NCI-H69 (cell line): ENCODE measurements at regions not wholly inside any gene's neighbourhood (a gene's known extent, or its start where the extent isn't known, plus 50 kb on each side); places are given as distances from the start of the nearest gene placed in this dataset.

Source experiments
- DNase-seq: peaks from one replicate; lab custom pipeline; 2025; lab: John Stamatoyannopoulos, UW

GRCh38 chr20:54272901-54273488, 65.1 kb downstream of the PFDN4 start:
- DNase-seq = no peak

- no peak for DNase-seq
Observed at GRCh38 chr20:54275359-54276111, 67.6 kb downstream of the PFDN4 start.

DNA sequence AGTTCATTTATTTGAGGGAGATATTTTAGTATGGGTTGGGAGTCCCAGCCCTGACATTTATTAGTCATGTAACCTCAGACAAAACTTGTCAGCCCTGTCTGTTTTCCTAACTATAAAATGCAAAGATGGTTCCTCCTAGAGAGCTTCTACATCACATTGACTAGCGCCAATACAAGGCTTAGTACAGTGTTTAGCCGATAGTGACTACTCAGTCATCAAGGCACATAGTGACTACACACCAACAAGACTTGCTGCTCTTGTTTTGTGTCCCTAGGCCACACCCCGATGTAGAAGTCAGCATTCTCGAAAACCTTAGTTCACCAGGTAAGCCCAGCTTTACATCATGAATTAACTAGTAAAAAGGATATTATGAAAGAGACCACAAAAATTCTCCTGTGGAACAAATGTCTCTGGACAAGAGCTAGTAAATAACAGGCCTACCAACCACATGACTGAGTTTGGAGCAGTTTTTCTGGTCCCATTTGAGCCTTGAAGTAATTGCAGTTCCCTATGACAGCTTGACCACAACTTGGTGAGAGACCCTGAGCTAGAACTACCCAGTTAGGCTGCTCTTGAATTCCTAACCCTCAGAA, 68.8 kb downstream of the PFDN4 start:
- no peak for DNase-seq

DNA sequence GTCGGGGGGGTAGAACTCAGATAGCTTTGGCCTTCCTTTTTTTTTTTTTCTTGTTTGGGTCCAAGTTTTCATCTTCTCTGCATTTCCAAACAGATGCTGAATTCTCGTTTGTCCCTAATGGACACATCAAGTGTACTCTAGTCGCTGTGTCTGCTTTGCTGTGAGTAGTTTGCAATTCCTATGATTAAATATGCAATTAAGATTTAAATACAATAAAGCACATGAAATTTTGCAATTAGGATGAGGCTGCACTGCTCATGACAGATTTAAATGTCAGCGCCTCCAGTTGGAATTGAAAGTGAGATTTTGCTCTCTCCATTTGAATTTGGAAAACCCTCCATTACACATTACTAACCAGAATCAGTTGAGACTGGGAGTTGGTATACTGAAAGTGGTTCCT, 70.4 kb downstream of the PFDN4 start:
- DNase-seq = no peak

- DNase-seq = no peak
Observed at GRCh38 chr20:54282625-54283024, 74.7 kb downstream of the PFDN4 start.

- no peak for DNase-seq
Observed at GRCh38 chr20:54283253-54283652, 75.4 kb downstream of the PFDN4 start.

DNA sequence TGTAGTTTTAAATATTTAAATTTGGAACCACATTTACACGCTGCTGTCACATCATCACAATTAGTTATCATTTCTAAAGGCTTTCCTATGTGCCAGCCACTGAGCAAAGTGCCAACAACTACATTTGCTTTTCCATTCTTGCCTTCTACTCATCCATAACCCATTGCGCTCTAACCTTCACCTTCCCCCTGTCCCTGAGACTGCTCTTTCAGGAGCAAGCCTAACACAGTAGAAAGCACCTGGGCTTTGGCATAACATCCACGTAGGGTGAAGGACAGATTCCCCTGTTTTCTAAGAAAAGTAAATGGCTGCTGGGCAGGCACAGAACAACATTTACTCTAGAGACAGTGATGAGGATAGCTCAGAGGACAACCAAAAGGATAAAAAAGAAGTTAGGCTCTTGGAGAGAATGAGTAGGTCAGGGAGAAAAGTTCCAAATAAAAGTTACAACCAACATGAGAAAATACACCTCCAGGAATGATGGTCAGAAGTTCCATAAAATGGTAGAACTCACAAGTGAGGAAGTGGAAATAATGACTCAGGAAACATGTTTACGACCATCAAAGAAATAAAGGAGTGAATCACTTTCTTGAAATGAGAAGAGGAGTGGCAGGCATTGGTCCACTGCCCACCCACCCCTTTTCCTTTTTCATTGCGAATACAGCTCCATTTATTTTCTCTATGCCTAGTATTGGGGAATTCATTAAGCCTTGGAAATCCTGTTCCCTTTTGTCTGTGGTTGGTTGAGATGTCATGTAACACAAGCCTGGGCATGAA, 77.2 kb downstream of the PFDN4 start:
- DNase-seq = no peak

DNA sequence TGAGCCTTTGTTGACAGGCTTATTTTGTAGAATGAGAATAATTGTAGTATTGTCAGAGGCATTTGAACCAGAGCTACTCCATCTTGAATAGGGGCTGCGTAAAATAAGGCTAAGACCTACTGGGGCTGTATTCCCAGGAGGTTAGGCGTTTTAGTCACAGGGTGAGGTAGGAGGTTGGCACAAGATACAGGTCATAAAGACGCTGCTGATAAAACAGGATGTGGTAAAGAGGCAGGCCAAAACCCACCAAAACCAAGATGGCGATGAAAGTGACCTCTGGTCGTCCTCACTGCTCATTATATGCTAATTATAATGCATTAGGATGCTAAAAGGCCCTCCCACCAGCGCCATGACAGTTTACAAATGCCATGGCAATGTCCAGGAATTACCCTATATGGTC, 82.7 kb downstream of the PFDN4 start:
- DNase-seq = no peak

GRCh38 chr20:54291339-54292010, 83.6 kb downstream of the PFDN4 start:
- DNase-seq = peak; percentile 0

DNA sequence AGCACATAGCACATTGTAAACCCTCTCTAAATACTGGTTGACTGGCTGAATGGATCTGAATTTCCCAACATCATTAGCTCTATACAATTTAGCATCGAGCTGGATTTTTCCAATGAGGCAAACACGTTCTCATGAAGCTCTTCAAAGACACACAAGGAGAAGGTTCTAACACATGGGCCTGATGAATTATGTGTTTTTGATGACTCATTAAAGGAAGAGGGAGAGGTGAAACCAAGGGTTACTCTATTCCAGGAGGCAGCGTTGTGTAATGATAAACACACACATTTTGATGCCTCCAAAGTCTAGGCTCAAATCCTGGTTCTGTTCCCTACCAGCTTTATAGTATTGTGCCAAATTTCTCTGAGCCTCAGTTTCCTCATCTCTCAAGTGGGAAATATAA, 84.3 kb downstream of the PFDN4 start:
- no peak for DNase-seq

GRCh38 chr20:54293526-54293925, 85.6 kb downstream of the PFDN4 start:
- DNase-seq = peak; percentile 1

DNA sequence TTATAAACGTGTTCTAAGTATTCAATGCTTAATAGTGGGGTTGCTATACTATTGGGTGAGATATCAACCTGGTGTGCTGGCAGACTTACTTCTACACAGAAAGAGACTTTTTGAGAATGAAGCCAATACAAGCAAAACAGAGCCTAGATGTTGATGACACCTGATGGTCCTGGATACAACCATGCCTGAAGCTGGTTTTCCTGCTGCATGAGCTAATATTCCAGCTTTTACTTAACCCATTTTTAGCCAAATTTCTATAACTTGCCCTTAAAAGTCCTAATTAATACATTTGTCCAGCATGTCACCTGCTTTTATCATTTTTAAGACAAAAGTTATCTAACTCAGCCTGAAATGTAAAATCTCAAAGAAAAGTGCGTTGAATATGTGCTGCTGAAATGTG, 86.2 kb downstream of the PFDN4 start:
- DNase-seq = no peak

DNA sequence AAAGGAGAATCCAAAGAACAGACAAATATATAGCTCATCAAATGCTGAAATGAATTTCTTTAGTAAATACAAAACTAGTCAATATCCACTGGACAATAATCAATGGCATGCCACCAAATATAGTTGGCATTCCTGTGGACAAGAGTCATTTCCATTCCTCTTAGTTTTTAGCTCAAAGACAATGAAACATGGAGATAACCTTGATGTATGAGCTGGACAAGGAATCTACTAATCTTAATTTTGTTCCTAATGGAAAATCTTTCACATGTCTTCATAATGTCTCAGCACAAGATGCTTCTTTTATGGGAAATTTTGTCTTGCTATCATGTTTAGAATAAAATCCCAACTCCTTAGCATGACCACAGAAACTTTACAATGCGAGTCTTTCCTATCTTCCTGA, 87.8 kb downstream of the PFDN4 start:
- no peak for DNase-seq

DNA sequence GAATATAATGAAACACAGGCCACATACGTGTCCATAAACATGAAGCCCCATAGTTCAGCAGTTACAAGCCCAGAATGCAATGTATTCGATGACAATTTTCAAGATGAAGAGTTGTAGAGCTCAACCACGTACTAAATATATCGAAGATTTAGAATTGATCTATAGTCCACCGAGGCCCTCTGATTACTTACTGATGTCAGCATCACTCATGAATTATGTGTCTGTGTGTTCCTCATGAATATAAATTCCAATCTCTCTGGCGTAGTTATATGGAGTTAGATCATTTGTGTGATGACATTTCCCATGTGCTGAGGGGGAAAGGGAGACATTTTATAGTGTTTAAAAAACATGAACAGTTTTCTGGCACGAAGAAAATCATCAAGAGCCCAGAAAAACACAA, 97.5 kb downstream of the PFDN4 start:
- DNase-seq = no peak

DNA sequence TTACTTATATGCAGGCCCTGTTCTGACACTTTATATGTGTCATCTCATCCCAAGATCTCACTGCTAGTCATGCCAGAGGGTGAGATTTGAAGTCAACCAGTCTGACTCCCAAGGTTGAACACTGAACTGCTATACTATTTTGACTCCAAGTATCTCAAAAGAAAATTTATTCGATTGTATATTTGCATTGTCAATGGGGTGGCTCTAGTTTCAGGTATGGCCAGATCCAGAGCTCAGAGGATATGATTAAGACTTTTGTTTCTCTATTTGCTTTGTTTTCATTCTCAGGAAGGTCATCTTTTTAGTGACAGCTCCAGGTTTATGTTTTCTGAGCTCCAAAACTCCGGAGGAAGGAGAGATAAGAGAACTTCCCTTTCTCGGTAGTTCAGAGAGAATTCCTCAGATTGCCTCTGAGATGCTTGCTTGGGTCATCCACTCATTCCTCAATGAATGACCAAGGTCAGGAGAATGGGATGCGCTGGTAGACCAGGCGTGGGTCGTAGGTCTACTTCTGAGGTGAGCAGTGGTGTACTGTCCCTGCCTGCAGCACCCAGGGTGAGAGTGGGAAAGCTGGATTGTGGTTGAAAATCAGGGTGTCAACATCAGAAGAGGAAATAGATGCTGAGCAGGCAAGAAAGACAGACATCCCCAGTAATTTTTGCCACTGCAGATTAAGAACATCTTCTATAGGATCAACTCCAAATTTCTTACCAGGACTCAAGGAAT, 99.3 kb downstream of the PFDN4 start:
- DNase-seq = no peak

GRCh38 chr20:54308804-54309203, 100.9 kb downstream of the PFDN4 start:
- DNase-seq = no peak

DNA sequence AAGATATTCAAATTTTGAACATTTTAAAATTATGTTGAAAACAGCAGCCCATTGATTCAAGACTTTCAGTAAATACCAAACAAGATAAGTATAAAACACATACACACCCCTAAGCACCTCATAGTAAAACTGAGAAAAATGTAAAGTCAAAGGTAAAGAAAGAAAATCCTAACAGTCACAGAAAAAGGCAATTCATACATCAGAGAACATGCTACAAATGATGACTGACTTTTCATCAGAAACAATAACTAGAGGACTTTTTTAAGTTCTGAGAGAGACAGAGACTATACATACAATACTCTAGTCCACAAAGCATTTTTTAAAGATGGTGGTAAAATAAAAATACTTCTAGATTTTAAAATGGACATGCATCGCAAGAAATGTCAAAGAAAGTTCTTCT, 111.0 kb downstream of the PFDN4 start:
- DNase-seq = no peak

DNA sequence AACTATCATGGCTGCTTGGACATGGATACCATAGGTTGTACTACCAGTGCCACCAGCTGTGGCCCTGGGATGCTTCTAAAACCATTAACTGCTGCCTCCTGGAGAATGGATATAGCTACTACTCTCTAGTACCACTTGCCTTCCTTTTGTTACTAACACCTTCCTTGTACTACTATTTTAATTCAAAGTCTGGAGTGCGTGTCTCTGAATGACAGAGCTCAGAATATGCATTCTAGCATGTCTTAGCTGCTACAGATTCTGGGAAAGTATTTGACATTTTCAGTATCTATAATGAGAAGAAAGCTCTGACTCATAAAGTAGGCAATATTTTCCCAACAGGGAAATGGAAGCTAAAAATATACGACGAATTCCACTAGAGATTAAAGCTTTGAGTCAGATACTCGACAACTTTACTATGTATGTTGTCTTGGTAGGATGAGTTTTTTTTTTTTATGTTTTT, 112.3 kb downstream of the PFDN4 start:
- no peak for DNase-seq

GRCh38 chr20:54321352-54322087, 113.6 kb downstream of the PFDN4 start:
- no peak for DNase-seq

- no peak for DNase-seq
Observed at GRCh38 chr20:54323227-54323734, 115.4 kb downstream of the PFDN4 start.

- DNase-seq = no peak
Observed at GRCh38 chr20:54324041-54324440, 116.2 kb downstream of the PFDN4 start.
